Retinal pigment epithelial cell (primary cell): ENCODE measurements at regions not wholly inside any gene's neighbourhood (a gene's known extent, or its start where the extent isn't known, plus 50 kb on each side); places are given as distances from the start of the nearest gene placed in this dataset.

ENCODE experiments used
- DNase-seq: peaks from one replicate; pipeline ENCODE4 v3.0.0-alpha.2; 2010; ENCODE audit warnings: low read depth
- H3K4me3 ChIP-seq: 2 replicates; pipeline ENCODE4 v1.5.1; 2011; ENCODE audit warnings: mild to moderate bottlenecking, low read length, control low read depth, moderate library complexity
- TF ChIP-seq, protein P1 (sequence below): conservative IDR thresholded peaks from 2 replicates; pipeline ENCODE4 v1.5.1; 2011; ENCODE audit warnings: low read depth, low read length, control low read depth, inconsistent platforms

DNA sequence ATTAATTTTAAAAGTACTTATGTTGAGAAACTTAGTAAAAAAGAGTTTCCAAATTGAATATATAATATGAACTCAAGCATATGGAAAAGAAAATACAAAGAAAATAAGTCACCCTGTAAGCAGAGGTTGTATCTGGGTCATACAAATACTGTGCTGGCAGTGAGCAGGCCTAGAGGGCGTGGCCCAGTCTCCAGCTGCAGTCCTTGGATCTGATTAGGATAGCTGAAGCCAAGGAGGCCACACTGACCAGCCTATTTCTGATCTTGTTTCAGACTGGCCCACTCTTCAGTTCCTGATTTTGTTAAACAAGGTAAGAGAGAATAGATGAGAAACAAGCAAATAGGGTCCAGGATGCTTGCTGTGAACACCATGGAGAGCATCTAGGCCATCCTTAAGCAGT is 228.8 kb downstream of the EPM2A start:
- TF ChIP-seq, protein P1, sequence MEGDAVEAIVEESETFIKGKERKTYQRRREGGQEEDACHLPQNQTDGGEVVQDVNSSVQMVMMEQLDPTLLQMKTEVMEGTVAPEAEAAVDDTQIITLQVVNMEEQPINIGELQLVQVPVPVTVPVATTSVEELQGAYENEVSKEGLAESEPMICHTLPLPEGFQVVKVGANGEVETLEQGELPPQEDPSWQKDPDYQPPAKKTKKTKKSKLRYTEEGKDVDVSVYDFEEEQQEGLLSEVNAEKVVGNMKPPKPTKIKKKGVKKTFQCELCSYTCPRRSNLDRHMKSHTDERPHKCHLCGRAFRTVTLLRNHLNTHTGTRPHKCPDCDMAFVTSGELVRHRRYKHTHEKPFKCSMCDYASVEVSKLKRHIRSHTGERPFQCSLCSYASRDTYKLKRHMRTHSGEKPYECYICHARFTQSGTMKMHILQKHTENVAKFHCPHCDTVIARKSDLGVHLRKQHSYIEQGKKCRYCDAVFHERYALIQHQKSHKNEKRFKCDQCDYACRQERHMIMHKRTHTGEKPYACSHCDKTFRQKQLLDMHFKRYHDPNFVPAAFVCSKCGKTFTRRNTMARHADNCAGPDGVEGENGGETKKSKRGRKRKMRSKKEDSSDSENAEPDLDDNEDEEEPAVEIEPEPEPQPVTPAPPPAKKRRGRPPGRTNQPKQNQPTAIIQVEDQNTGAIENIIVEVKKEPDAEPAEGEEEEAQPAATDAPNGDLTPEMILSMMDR = no peak
- no peak overlapping the region for H3K4me3 ChIP-seq
- no peak for DNase-seq

DNA sequence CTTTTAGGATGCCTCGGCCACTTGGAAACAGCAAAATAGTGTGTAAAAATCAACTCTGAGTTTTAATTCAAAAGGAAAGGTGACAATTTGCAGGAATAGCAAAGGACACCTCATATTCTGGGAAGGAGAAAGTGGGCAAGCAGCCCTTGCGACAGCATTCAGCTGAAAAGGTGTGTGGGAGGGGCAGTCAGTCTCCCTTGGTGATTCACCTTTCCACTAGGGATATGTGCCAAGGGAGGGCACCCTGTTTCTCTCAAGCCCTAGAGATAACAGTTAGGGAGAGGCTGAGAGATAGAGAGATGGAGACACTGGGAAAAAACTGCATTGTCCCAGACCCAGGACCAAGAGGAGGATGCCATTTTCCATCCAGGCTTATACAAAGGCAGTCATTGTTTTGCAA is 228.1 kb downstream of the EPM2A start:
- no peak for DNase-seq
- no peak overlapping the region for H3K4me3 ChIP-seq
- TF ChIP-seq, protein P1 = no peak

DNA sequence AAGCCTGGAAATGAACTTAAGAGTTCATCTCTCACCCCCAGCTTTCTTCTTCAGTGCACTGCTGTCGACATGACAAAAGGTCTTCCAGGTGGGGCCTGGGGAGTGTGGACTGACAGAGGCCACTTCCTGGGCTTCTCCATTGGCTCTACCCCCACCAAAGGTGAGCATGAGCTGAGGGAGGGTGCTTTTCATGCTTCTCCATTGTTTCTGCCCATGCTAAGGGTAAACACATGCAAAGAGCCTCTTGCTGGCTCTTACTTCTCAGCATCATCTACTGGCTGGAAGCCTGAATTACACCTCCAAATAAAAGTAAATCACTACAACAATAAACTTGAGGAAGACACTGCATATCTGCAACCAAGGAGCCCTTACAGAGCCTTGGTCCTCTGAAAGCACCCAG is 227.2 kb downstream of the EPM2A start:
- TF ChIP-seq, protein P1 = peak; percentile 31
- no peak for DNase-seq
- no peak overlapping the region for H3K4me3 ChIP-seq

DNA sequence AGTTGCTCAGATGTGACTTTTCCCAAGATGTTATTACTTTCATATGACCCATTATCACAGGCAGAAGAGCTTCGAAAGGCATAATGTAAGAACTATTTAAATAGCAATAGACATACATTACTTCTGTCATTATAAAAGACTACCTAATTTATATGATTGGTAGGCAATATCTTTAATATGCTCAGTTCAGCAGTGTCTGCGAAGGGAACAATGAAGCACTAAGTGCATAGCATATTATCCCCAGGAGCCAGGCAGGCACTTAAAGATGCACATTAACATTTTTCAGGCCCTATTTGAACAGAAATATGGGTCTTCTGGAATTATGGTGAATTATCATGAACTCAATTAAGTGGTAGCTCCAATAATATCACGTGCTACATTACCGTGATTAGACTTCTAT is 217.8 kb downstream of the EPM2A start:
- H3K4me3 ChIP-seq = no peak overlapping the region
- TF ChIP-seq, protein P1 = no peak
- no peak for DNase-seq

DNA sequence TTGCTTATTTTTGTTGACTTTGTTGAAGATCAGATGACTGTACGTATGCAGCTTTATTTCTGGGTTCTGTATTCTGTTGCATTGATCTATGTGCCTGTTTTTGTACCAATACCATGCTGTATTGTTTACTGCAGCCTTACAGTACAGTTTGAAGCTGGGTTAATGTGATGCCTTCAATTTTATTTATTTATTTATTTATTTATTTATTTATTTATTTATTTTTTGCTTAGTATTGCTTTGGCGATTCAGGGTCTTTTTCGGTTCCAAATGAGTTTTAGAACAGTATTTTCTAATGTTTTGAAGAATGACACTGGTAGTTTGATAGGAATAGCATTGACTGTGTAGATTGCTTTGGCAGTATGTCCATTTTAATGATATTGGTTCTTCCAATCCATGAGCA is 210.3 kb downstream of the EPM2A start:
- no peak for DNase-seq
- H3K4me3 ChIP-seq = no peak overlapping the region
- TF ChIP-seq, protein P1 = no peak

DNA sequence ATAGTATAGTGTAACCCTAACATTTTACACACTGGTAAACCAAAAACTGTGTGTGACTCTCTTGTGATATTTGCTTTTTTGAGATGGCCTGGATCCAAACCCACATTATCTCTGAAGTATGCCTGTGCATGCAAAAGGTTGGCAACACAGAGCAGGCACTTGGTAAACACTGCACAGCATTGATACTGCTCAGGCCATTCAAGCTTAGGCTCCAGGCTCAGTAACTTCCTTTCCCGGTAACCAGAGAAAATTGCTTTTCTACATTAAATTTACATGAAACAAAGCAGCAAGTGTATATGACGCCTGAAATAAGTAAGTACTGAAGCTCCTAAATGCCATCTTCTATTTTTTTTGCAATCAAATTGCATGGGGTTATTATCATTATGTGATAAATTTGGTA is 205.7 kb downstream of the EPM2A start:
- H3K4me3 ChIP-seq = no peak overlapping the region
- no peak for DNase-seq
- TF ChIP-seq, protein P1 = no peak

DNA sequence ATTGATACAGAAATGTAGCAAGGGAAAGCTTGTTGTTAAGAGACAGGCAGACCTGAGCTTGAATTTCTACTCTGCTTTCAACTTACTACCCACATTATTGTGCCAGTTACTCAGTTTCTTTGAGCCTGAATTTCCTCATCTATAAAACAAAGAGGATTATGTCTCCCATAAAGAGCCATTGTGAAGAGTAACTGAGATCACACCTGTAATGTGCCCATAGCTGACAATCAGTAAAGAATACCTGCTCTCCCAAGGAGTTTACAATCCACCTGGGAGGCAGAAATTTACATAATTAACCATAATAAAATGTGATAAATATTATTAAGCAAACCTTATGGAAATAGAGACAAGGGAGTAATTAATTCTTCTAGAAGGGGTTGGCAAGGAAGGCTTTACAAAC is 204.9 kb downstream of the EPM2A start:
- TF ChIP-seq, protein P1 = no peak
- no peak for DNase-seq
- H3K4me3 ChIP-seq = no peak overlapping the region
